SK-N-SH (cell line): ENCODE measurements at regions not wholly inside any gene's neighbourhood (a gene's known extent, or its start where the extent isn't known, plus 50 kb on each side); places are given as distances from the start of the nearest gene placed in this dataset.

ENCODE experiments used
- EP300 ChIP-seq, 2 experiments: IDR thresholded peaks; 2 replicates each; pipeline versions ENCODE4 v1.4.0 to v1.6.1; 2012; ENCODE audit warnings: borderline replicate concordance in 1 of 2, low read depth in 1 of 2, low read length in 1 of 2
- GATA2 ChIP-seq: sonication (generic); formaldehyde crosslinking; IDR thresholded peaks from 2 replicates; pipeline ENCODE4 v1.5.0; 2020; ENCODE audit warnings: mild to moderate bottlenecking, missing genetic modification reagents
- MXI1 ChIP-seq: IDR thresholded peaks from 2 replicates; pipeline ENCODE4 v1.6.1; 2012; ENCODE audit warnings: mild to moderate bottlenecking, low read depth, low read length, improper control_type of control experiment
- POLR2AphosphoS5 ChIP-seq: IDR thresholded peaks from 2 replicates; pipeline ENCODE4 v1.6.1; 2012; ENCODE audit warnings: low read depth, low read length
- RAD21 ChIP-seq: IDR thresholded peaks from 2 replicates; pipeline ENCODE4 v1.6.1; 2012; ENCODE audit warnings: mild to moderate bottlenecking, low read length
- RFX5 ChIP-seq: IDR thresholded peaks from 2 replicates; pipeline ENCODE4 v1.6.1; 2012; ENCODE audit warnings: mild to moderate bottlenecking, improper control_type of control experiment, low read length
- YY1 ChIP-seq: IDR thresholded peaks from 2 replicates; pipeline ENCODE4 v1.4.0; 2012; ENCODE audit warnings: low read depth, mild to moderate bottlenecking
- TF ChIP-seq, protein P1 (sequence below): IDR thresholded peaks from 2 replicates; pipeline ENCODE4 v1.6.1; 2012; ENCODE audit warnings: mild to moderate bottlenecking, low read depth, low read length, moderate library complexity
- TF ChIP-seq, protein P2 (sequence below): fragments of 200-600 bp; sonication (generic); IDR thresholded peaks from 2 replicates; pipeline ENCODE4 v1.6.1; 2017; ENCODE audit warnings: antibody characterized with exemption, mild to moderate bottlenecking, moderate library complexity
- TF ChIP-seq, protein P3 (sequence below): fragments of 150-350 bp; IDR thresholded peaks from 2 replicates; pipeline ENCODE4 v1.6.1; 2017; ENCODE audit warnings: antibody characterized with exemption, low read length, low read depth, borderline replicate concordance

GRCh38 chr4:33532821-33533220 lies 2711.5 kb downstream of the ARAP2 start:
- TF ChIP-seq, protein P1, sequence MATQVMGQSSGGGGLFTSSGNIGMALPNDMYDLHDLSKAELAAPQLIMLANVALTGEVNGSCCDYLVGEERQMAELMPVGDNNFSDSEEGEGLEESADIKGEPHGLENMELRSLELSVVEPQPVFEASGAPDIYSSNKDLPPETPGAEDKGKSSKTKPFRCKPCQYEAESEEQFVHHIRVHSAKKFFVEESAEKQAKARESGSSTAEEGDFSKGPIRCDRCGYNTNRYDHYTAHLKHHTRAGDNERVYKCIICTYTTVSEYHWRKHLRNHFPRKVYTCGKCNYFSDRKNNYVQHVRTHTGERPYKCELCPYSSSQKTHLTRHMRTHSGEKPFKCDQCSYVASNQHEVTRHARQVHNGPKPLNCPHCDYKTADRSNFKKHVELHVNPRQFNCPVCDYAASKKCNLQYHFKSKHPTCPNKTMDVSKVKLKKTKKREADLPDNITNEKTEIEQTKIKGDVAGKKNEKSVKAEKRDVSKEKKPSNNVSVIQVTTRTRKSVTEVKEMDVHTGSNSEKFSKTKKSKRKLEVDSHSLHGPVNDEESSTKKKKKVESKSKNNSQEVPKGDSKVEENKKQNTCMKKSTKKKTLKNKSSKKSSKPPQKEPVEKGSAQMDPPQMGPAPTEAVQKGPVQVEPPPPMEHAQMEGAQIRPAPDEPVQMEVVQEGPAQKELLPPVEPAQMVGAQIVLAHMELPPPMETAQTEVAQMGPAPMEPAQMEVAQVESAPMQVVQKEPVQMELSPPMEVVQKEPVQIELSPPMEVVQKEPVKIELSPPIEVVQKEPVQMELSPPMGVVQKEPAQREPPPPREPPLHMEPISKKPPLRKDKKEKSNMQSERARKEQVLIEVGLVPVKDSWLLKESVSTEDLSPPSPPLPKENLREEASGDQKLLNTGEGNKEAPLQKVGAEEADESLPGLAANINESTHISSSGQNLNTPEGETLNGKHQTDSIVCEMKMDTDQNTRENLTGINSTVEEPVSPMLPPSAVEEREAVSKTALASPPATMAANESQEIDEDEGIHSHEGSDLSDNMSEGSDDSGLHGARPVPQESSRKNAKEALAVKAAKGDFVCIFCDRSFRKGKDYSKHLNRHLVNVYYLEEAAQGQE: no peak
- TF ChIP-seq, protein P2, sequence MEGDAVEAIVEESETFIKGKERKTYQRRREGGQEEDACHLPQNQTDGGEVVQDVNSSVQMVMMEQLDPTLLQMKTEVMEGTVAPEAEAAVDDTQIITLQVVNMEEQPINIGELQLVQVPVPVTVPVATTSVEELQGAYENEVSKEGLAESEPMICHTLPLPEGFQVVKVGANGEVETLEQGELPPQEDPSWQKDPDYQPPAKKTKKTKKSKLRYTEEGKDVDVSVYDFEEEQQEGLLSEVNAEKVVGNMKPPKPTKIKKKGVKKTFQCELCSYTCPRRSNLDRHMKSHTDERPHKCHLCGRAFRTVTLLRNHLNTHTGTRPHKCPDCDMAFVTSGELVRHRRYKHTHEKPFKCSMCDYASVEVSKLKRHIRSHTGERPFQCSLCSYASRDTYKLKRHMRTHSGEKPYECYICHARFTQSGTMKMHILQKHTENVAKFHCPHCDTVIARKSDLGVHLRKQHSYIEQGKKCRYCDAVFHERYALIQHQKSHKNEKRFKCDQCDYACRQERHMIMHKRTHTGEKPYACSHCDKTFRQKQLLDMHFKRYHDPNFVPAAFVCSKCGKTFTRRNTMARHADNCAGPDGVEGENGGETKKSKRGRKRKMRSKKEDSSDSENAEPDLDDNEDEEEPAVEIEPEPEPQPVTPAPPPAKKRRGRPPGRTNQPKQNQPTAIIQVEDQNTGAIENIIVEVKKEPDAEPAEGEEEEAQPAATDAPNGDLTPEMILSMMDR: no peak
- no peak for TF ChIP-seq YY1
- TF ChIP-seq GATA2 (CRISPR knock-in tag): no peak
- TF ChIP-seq POLR2AphosphoS5: no peak
- TF ChIP-seq EP300 (IDR thresholded peaks at IDR 0.05; ENCODE audit: borderline replicate concordance in 1 of 2, low read depth in 1 of 2, low read length in 1 of 2): no peak
- TF ChIP-seq, protein P3, sequence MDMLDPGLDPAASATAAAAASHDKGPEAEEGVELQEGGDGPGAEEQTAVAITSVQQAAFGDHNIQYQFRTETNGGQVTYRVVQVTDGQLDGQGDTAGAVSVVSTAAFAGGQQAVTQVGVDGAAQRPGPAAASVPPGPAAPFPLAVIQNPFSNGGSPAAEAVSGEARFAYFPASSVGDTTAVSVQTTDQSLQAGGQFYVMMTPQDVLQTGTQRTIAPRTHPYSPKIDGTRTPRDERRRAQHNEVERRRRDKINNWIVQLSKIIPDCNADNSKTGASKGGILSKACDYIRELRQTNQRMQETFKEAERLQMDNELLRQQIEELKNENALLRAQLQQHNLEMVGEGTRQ: no peak
- TF ChIP-seq MXI1: no peak
- TF ChIP-seq RAD21: no peak
- TF ChIP-seq RFX5: no peak
